A673 (cell line): ENCODE measurements at regions not wholly inside any gene's neighbourhood (a gene's known extent, or its start where the extent isn't known, plus 50 kb on each side); places are given as distances from the start of the nearest gene placed in this dataset.

Experiments
- BruUV-seq: library from RNA; stranded (reverse); fragments of 400-500 nt; replicated peaks from 2 replicates; lab custom pipeline; 2021; lab: Mats Ljungman, UMichigan
- CTCF ChIA-PET: fragments of 300-600 bp; sonication (Branson Sonifier 250); formaldehyde crosslinking; loops from one replicate; lab custom pipeline; 2022; ENCODE audit warnings: antibody characterized with exemption; lab: Charles Lee
- POLR2A ChIA-PET: fragments of 300-600 bp; sonication (Branson Sonifier 250); formaldehyde crosslinking; loops from one replicate; lab custom pipeline; 2022; ENCODE audit warnings: antibody characterized with exemption; ENCODE audit not compliant: low non-redundant PET; lab: Charles Lee
- DNase-seq: peaks from one replicate; pipeline ENCODE4 v3.0.0-alpha.2; 2015; ENCODE audit warnings: low spot score
- H3K27ac ChIP-seq: fragments of 200-600 bp; sonication (generic); 2 replicates; pipeline ENCODE4 v1.5.1; 2016; ENCODE audit warnings: mixed run types, low read depth, mild to moderate bottlenecking, mixed read lengths, antibody characterized with exemption, low read length; ENCODE audit not compliant: poor library complexity, severe bottlenecking
- H3K27me3 ChIP-seq: fragments of 200-600 bp; sonication (generic); replicated peaks from 2 replicates; pipeline ENCODE4 v1.6.1; 2017; ENCODE audit warnings: mixed run types, low read depth, mild to moderate bottlenecking, mixed read lengths, antibody characterized with exemption, low read length; ENCODE audit not compliant: insufficient read depth, poor library complexity
- H3K36me3 ChIP-seq: fragments of 200-600 bp; sonication (generic); 2 replicates; pipeline ENCODE4 v1.6.1; 2016; ENCODE audit warnings: mixed run types, mild to moderate bottlenecking, mixed read lengths, antibody characterized with exemption, low read length; ENCODE audit not compliant: insufficient read depth, poor library complexity, severe bottlenecking
- H3K4me1 ChIP-seq: fragments of 200-600 bp; sonication (generic); 2 replicates; pipeline ENCODE4 v1.6.1; 2017; ENCODE audit warnings: mixed run types, mild to moderate bottlenecking, mixed read lengths, antibody characterized with exemption, low read length; ENCODE audit not compliant: insufficient read depth, poor library complexity, severe bottlenecking
- H3K4me3 ChIP-seq: fragments of 200-600 bp; sonication (generic); 2 replicates; pipeline ENCODE4 v1.5.1; 2016; ENCODE audit warnings: low read depth, mixed run types, mild to moderate bottlenecking, mixed read lengths, low read length; ENCODE audit not compliant: poor library complexity, severe bottlenecking
- H3K9me3 ChIP-seq: fragments of 200-600 bp; sonication (generic); 2 replicates; pipeline ENCODE4 v1.6.1; 2016; ENCODE audit warnings: mixed run types, low read depth, mild to moderate bottlenecking, mixed read lengths, antibody characterized with exemption, low read length; ENCODE audit not compliant: poor library complexity, severe bottlenecking
- CTCF ChIP-seq: fragments of 300-800, 200-600 bp; sonication (generic); conservative IDR thresholded peaks from 2 replicates; pipeline ENCODE4 v1.5.1; 2017; ENCODE audit warnings: low read depth, mild to moderate bottlenecking, antibody characterized with exemption, low read length, moderate library complexity, mixed read lengths
- EZH2 ChIP-seq: fragments of 200-600 bp; sonication (generic); IDR thresholded peaks from 2 replicates; pipeline ENCODE4 v1.6.1; 2017; ENCODE audit warnings: borderline replicate concordance, low read depth, mild to moderate bottlenecking, mixed read lengths, antibody characterized with exemption, low read length; ENCODE audit not compliant: poor library complexity, severe bottlenecking
- intact Hi-C: fragments of 100-400 bp; cut with micrococcal nuclease; formaldehyde crosslinking; loops from one replicate; pipeline ENCODE4 v1.10.0; 2022; ENCODE audit not compliant: unreplicated experiment

DNA sequence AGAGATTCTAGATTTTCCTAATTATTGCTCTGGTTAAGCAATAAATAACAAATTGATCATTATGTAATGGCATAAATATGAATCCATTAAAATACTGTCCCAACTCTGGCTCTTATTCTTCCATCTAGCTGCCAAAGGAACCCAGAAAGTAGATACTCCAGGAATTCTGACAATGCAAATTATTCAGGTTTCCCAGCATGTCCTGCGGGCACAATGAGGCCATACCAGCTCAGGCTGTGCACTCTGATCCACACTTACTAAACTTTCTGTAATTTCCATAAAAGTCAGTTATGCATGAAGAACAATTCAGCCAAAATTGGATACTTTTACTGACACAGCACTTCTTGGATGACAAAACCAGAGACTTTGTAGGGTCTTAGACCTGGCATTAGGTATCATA lies 576.3 kb downstream of the KCNH5 start:
- no TSS peak for BruUV-seq
- Histone ChIP-seq H3K27ac (no peak overlapping the region), H3K9me3 (no peaks in the 10 kb centered on the region), H3K4me1 (no peaks in the 10 kb centered on the region), H3K36me3 (no peaks in the 10 kb centered on the region), H3K4me3 (no peak overlapping the region), H3K27me3 (no peaks in the 10 kb centered on the region)
- POLR2A ChIA-PET: no interaction called here
- intact Hi-C loops: no loop called here
- no peak for TF ChIP-seq CTCF
- CTCF ChIA-PET: no interaction called here
- DNase-seq: no peak

DNA sequence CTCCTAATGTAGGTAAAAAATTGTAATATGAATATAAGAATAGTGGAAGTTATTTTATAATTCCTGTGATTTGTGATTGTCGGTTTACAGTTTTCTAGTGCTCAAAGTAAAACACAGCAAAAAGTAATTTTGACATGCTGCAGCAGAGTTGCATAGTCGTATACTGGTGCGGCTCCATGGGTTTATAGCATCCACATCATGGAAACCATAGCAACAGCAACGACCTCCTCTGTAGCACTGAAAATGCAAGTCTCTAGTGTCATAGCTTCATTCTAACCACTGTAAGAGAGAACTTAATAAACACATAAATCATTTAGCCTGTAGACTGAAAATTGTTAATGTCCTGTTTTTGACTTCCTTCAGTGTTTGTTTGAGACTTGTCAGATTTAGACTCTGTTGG lies 574.3 kb downstream of the KCNH5 start:
- Histone ChIP-seq H3K36me3 (no peaks in the 10 kb centered on the region), H3K4me3 (no peak overlapping the region), H3K27ac (no peak overlapping the region), H3K4me1 (no peaks in the 10 kb centered on the region), H3K27me3 (no peaks in the 10 kb centered on the region), H3K9me3 (no peaks in the 10 kb centered on the region)
- no peak for TF ChIP-seq CTCF
- no peak for TF ChIP-seq EZH2
- TSS peak; percentile 28 for BruUV-seq
- intact Hi-C loops: no loop called here
- ChIA-PET CTCF (no interaction called here), POLR2A (no interaction called here)
- no peak for DNase-seq

DNA sequence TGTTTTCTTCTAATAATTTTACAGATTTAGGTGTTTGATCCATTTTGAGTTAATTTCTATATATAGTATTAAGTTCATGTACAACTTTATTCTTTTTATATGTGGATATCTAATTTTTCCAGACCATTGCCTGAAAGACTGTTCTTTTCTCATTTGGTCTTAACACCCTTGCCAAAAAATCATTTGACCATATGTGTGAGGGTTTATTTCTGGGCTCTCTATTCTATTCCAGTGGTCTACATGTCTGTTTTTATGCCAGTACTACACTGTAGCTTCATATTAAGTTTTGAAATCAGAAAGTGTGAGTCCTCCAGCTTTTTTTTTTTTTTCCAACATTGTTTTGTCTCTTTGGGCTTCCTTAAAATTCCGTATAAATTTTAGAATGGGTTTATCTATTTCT lies 554.1 kb downstream of the KCNH5 start:
- POLR2A ChIA-PET: no interaction called here
- H3K4me1 ChIP-seq: no peaks in the 10 kb centered on the region
- DNase-seq: no peak
- no peaks in the 10 kb centered on the region for H3K36me3 ChIP-seq
- no peak overlapping the region for H3K4me3 ChIP-seq
- H3K27me3 ChIP-seq: no peaks in the 10 kb centered on the region
- no TSS peak for BruUV-seq
- CTCF ChIA-PET: interaction anchor here (0.6 kb wide), 1 partner anchor 559 kb away, joined by 5 read pairs; no protein-coding TSS in a partner anchor
- no peak overlapping the region for H3K27ac ChIP-seq
- intact Hi-C loops: no loop called here
- TF ChIP-seq EZH2: no peak
- no peak for TF ChIP-seq CTCF
- H3K9me3 ChIP-seq: peaks cover 5% of the 10 kb centered on the region
